GM19025 (cell line): ENCODE measurements at regions not wholly inside any gene's neighbourhood (a gene's known extent, or its start where the extent isn't known, plus 50 kb on each side); places are given as distances from the start of the nearest gene placed in this dataset.

Source experiments
- ATAC-seq: cut with Tn5 transposase; IDR thresholded peaks from one replicate; pipeline ENCODE4 v1.9.1; 2021; ENCODE audit warnings: mild to moderate bottlenecking, low read depth, moderate library complexity; ENCODE audit not compliant: unreplicated experiment

DNA sequence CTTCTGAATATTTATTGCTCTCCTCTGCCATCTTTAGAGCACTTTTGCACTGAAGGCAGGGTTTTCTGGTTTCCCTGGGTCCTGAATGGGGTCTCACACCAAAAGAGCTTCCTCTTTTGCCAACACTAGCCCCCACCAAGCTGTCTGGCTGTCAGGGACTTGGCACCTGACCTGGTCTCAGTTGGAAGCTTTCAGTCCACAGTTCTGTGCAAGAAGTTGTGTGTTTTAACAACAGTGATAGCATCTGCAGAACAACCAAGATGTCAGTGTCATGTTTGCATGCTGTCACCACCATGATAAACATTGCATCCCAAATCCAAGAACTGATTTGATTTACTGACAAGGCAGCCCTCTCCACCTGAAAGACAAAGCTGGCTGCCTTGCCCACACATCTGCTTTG lies 448.5 kb upstream of the CCL2 start:
- ATAC-seq: no peak

DNA sequence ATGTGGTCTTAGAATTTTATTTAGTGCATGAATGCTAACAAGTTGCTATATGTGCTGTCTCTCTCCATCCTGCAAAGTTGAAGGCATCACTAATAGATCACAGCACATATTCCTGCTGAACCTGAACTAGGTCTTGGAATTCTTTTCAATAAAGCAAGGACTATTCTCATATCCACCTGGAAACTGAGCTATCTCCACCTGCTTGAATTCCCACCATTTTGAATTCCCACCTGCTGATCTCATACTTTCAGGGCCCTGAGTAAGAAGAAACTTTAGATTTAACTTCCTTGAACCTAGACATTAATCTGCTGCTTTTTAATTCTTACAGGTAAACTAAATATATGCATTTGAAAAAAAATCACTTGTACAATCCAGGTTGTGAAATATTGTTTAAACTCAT lies 445.3 kb upstream of the CCL2 start:
- ATAC-seq: no peak

DNA sequence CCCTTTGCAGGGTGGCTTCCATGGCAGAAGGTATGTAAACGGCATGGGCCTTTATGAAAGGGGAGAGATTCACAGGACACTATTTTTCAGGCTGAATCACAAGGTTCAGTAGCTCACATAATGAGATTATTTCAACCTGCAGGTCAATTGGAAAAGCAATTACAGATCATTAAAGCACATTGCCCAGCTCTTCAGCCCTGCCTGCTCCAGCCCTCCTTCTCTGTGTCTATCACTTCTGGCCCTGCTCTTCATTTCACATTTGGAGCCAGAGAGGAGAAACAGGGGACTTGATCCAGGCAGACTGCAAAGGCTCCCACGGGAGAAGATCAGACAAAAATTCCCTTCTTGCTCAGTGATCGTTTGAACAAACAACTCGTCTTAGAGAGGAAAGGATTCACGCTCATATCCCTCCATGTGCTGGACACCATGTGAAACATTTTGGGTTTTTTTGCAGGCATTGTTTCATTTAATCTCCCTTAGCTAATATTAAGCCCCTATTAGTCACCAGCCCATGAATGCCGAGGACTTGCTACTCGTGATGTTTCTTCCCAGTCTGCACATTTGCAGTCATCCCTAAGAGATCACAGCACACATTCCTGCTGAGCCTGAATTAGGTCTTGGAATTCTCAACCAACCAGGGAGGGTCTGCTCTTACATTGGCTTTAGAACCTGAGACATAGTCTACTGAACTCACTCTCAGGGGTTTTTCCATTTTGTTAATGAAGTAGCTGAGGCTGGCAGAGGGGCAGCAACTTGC lies 443.9 kb upstream of the CCL2 start:
- no peak for ATAC-seq

DNA sequence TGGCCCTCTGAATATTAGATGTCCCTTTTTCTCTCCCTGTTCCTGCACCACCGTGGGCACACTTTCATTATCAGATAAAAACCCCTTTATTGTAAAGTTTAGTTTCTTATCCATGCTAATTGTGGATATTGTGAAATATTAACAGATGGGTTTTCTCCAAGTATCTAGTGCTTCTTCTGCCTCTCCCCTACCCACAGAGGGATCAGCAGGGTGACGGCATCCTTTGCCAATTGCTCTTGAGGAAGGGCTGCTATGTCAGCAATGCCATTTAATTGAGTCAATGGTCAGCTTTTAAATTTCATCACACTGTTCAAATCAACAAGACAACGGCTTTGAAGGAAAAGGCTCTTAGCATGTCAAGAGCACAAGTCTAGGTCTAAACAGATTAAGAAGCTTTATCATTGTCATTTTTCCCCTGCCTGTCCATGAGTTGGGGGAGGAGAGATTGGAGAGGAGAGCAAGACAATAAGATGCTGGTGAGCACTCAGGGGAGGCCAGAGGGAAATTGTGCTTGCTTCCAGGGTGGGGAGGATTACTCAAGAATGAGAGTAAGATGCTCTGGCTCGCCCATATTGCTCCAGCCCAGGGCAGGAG lies 443.0 kb upstream of the CCL2 start:
- ATAC-seq: no peak

DNA sequence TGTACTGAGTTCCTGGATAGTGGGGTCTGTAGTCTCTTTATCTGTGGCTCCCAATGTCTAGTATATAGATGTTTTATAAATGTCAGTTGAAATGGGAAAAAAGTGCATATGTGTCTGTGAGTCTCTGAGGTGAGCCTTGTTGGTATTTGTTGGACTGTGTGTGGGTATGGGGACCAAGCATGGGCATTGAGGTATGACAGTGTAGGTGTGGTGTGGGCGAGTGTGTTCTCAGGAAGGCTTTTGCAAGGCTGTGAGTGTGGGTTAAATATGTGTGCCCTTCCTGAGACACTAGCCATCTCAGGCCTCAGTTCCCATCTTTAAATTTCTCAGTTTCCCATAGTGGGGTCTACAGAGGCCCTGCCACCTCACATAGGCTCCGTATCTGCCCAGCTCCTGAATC lies 440.2 kb upstream of the CCL2 start:
- ATAC-seq: no peak

DNA sequence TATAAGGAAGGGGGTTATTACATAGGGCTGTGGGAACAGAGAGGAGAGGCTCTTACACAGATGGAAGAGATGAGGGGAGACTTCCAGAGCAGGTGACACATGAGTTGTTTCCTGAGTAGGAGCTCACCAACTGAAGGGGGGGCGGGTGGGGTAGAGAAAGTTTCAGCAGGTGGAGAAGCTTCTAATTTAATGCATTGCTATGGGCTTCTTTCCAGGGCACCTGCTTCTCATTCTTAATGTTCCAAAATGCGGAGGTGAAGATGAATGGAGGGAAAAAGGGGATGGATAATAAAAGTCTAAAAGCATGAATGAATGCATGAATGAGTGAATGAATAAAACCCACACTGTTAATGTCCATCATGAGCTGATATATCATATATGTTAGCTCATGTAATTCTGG lies 439.0 kb upstream of the CCL2 start:
- ATAC-seq: no peak

- ATAC-seq: no peak
These were observed 438.1 kb upstream of the CCL2 start for GRCh38 chr17:33816842-33817617.

DNA sequence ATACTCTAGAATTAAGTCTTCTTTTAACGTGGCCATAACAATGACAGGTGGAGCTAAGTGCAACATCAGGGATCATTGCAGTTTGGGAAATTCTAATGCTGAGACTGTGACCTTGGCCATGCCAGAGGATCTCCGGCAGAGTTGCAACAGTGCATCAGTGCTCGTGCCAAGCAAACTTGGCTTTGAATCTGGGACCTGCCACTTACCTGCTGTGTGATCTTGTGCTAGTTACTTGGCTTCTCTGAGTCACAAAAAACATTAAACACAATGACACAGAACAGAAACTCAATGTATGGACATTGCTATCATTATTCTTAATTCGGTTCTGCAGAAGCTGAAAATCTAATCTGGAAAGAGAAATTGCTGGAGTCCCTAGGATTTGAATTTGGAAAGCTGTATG lies 435.5 kb upstream of the CCL2 start:
- no peak for ATAC-seq

- ATAC-seq: no peak
These were observed 422.8 kb upstream of the CCL2 start for GRCh38 chr17:33832262-33832661.

GRCh38 chr17:33837281-33837680 lies 417.8 kb upstream of the CCL2 start:
- no peak for ATAC-seq

DNA sequence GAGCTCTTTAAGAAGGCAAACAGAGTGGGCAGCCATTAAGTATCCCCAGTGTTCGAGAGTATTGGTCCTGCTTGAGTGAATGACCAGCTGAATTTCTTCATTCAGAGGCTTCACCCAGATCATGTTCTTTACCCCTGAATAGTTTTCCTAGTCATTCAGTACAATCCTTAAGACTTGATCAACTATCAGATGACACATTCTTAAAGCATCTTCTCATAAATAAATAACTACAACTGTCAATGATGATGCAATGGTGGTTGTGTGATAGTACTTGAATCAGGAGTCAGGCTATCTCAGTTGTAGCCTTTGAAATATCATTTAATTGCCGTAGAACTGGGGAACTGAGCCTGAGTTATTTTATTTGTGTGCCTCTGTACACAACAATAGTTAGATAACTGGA lies 416.8 kb upstream of the CCL2 start:
- ATAC-seq: no peak

DNA sequence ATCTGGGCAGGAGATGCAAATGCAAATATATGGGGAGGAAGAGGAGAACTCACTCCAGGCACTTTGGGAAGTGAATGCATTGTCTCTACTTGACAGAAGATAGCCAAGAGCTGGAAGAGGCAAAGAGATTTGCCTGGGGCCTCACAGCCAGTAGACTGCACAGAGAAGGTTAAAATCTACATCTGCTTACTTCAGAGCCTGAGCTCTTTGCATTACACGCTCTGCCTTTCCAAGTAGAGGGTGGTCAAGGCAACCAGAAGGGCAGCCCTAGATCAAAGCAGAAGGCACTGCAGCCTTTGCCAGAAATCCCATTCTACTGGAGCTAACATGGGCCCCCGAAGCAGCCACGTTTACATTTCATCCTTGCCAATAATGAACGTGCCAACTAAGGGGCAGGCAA lies 407.2 kb upstream of the CCL2 start:
- no peak for ATAC-seq

GRCh38 chr17:33848433-33848832 lies 406.7 kb upstream of the CCL2 start:
- ATAC-seq: no peak

DNA sequence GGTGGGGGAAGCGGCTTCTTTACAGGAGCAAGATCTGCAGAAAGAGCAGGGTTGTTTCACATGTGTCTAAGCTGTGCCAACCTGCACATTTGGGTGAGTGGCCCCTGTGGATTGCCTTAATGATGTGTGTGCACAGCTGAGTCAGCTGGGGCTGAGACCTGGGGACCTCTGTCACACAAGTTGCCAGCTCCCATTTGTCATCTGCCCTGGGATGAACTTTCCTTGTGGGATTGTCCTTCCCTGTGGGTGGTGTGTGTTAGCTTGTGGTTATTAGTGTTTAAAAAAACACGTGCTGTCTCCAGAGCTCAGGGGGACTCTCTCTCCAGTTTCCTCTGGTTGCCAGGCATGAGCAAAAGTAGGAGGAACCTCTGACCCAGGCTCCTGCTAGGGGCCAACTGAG lies 400.5 kb upstream of the CCL2 start:
- ATAC-seq: no peak

DNA sequence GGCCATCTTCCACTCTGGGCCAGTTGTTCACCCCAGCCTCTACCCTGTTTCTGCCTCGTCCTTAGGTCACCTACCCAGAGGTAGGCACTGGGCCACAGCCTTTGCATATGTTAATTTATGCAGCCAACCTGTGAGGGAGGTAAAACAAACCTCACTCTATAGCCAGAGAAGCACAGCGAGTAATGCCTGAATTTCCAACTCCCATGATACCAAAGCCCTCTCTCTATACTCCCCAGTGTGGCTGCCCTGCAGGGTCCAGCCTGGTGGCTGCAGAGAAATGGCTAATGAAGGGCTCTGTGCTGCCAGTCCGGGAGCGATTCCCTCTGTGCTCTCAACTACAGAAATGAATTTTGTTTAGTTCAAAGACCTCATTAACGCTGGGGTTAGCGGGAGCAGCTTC lies 397.0 kb upstream of the CCL2 start:
- no peak for ATAC-seq

- no peak for ATAC-seq
These were observed 396.4 kb upstream of the CCL2 start for GRCh38 chr17:33858682-33859081.

GRCh38 chr17:33862772-33863602 lies 392.1 kb upstream of the CCL2 start:
- ATAC-seq: no peak

- no peak for ATAC-seq
These were observed 390.3 kb upstream of the CCL2 start for GRCh38 chr17:33864758-33865229.

DNA sequence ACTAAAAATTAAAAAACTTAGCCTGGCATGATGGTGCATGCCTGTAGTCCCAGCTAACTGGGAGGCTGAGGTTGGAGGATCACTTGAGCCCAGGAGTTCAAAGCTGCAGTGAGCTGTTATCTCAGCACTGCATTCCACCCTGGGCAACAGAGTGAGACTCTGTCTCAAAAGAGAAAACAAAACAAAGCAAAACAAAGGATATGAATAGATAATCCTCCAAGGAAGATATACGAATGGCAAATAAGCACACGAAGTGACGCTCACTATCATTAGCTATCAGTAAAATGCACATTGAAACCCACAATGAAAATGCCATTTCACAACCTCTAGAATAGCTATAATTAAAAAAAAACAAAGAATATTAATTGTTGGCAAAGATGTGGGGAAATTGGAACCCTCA lies 386.2 kb upstream of the CCL2 start:
- ATAC-seq: no peak

DNA sequence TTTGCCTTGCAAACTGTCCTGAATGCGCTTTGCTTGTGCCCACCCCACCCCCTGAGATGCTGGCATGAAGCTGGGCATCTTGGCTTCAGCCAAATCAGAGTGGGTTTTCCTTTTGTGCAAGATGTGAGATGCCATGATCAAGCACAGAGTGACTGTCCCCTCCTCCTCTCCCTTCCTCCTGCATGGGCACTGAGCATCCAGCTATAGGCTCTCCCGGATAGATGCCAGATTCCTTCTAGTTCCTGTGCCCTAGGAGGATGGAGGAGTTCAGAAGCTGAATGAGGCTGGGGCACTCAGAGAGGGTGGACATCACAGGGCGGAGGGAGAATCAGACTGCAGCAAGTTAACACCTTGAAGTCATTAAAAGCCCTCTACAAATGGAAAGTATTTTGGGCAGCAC lies 384.1 kb upstream of the CCL2 start:
- ATAC-seq: no peak
